Ovary (tissue), 7 donors: ENCODE measurements at regions not wholly inside any gene's neighbourhood (a gene's known extent, or its start where the extent isn't known, plus 50 kb on each side); places are given as distances from the start of the nearest gene placed in this dataset.

Experiments used
- DNase-seq, 5 donors: peaks; one replicate each; pipeline ENCODE4 v3.0.0-alpha.2; 2019 to 2020
- H3K27ac ChIP-seq, 2 donors: fragments of 200-600 bp; one replicate each; pipeline versions ENCODE4 v1.5.1 to v1.8.0; 2019 to 2022
- H3K27me3 ChIP-seq: fragments of 200-600 bp; one replicate; pipeline ENCODE4 v1.8.0; 2022
- H3K36me3 ChIP-seq: fragments of 200-600 bp; sonication (generic); one replicate; pipeline ENCODE4 v1.5.1; 2019
- H3K4me1 ChIP-seq: one replicate; pipeline ENCODE4 v1.8.1; 2013; ENCODE audit warnings: mild to moderate bottlenecking, moderate library complexity; ENCODE audit not compliant: insufficient read depth
- H3K4me3 ChIP-seq: fragments of 200-600 bp; sonication (generic); one replicate; pipeline ENCODE4 v1.5.1; 2017
- H3K9me3 ChIP-seq, 2 donors: fragments of 200-600 bp in 1 of 2; sonication (generic) in 1 of 2; one replicate each; pipeline versions ENCODE4 v1.5.1 to v1.8.1; 2013 to 2019; ENCODE audit warnings: mild to moderate bottlenecking in 1 of 2, moderate library complexity in 1 of 2
- CTCF ChIP-seq, 3 donors: fragments of 450-650 bp in 2 of 3; fragments of 200-600 bp in 1 of 3; IDR thresholded peaks; one replicate each; pipeline versions ENCODE4 v1.5.1 to v1.8.0; 2016 to 2022; ENCODE audit warnings: antibody characterized with exemption in 3 of 3, mild to moderate bottlenecking in 1 of 3
- EP300 ChIP-seq: sonication (generic); formaldehyde crosslinking; IDR thresholded peaks from one replicate; pipeline ENCODE4 v1.6.1; 2017; ENCODE audit warnings: antibody characterized with exemption
- POLR2A ChIP-seq: fragments of 450-650 bp; IDR thresholded peaks from one replicate; pipeline ENCODE4 v1.6.1; 2017; ENCODE audit warnings: antibody characterized with exemption, mild to moderate bottlenecking, moderate library complexity
- whole genome bisulfite sequencing, 3 donors: extraction: QIAGEN DNeasy Blood & Tissue Kit in 1 of 3; methylation state at CpG; one replicate each; pipeline versions ENCODE4 v1.1.5 to v1.1.7; 2013 to 2017; 5-methylcytosine and 5-hydroxymethylcytosine counted together
- intact Hi-C, 4 donors: fragments of 100-400 bp; cut with DNase I; formaldehyde crosslinking; loops; one replicate each; pipeline versions ENCODE4 v1.11.0 to v1.15.1; 2022 to 2023
- donor health status: DM: no; HTN: no; CAD: no; lungs with moderate emphysema.
- donor health status: DM: no; HTN: no; CAD: no.
- donor health status: Bipolar disorder and iron deficiency.
- donor health status: DM: no; HTN: no; CAD: no.
- donor health status: DM: yes; HTN: yes; CAD: no.

GRCh38 chr6:165186441-165187205 is 122.8 kb downstream of the C6orf118 start:
- H3K27me3 ChIP-seq: no peaks in the 10 kb centered on the region
- intact Hi-C loops: no loop called here
- H3K4me3 ChIP-seq: no peak overlapping the region
- no peak for TF ChIP-seq POLR2A
- no peak for TF ChIP-seq EP300
- TF ChIP-seq CTCF (IDR thresholded peaks at IDR 0.05): no peak
- no peaks in the 10 kb centered on the region for H3K4me1 ChIP-seq
- 67 to 78% (median 73%) methylated on average over 10 of the region's 10 CpGs for WGBS, 3 donors
- H3K27ac ChIP-seq: no peak overlapping the region
- no peaks in the 10 kb centered on the region for H3K9me3 ChIP-seq
- no peaks in the 10 kb centered on the region for H3K36me3 ChIP-seq
- no peak for DNase-seq

DNA sequence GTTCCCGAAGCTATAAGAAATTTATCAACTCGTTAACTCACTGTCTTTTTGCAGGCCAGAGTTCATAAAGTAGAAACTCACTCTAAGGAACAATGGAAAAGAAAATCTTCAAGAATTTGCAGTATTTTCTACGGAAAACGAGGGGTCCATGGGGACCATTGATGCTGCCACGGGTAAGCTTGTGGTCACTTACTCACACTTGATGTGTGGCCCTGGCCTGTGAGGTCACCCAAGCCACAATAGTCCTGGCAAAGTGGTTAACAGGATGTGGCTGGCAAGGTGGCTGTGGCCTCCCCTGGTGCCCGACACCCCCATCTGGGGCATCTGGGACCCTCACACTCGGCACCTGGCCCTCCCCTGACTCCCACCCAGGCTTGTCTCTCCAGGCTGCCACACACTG is 123.4 kb downstream of the C6orf118 start:
- Histone ChIP-seq H3K4me1 (no peaks in the 10 kb centered on the region), H3K9me3 (no peaks in the 10 kb centered on the region), H3K4me3 (no peak overlapping the region), H3K27me3 (no peaks in the 10 kb centered on the region), H3K36me3 (no peaks in the 10 kb centered on the region), H3K27ac (no peak overlapping the region)
- no peak for DNase-seq
- TF ChIP-seq POLR2A (no peak), CTCF (IDR thresholded peaks at IDR 0.05) (no peak), EP300 (no peak)
- intact Hi-C loops: no loop called here
- 75 to 84% (median 78%) methylated on average over 7 of the region's 7 CpGs for WGBS, 3 donors

DNA sequence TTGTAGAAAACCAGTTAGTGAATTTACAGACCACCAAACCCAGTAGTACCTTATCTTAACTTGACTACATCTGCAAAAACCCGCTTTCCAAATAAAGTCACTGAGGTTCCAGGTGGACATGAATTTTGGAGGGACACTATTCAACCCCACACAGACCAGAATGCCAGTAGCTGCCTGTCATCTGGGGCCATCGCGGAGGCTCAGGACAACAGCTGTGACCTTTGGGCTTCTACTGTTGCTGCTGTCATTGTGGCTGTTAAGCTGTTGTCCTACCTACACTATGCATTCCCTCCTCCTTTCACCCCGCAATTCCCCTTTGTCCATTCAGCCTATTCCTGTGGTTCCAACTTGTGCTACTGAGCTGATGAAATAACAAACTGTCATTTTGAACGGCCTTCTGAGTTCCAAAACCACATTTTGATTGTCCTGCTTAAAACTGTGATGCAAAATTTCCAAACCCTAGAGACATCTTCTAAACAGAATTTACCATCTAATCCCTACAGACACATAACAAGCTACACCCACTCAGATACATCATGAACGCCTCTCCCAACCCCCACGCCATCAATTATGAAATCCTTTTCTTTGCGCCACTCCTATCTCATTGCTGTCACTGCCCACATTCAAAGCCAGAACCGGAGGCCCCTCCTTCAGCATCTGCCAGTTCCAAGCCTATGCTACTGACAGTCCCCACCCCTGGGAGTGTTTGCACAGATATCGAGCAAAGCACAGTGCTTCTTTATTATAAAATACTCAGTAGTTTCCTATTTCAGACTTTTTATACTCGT is 125.0 kb downstream of the C6orf118 start:
- no peaks in the 10 kb centered on the region for H3K9me3 ChIP-seq
- no peak for DNase-seq
- 39 to 48% (median 41%) methylated on average over 11 of the region's 11 CpGs for WGBS, 3 donors
- H3K4me3 ChIP-seq: no peak overlapping the region
- H3K4me1 ChIP-seq: no peaks in the 10 kb centered on the region
- H3K27ac ChIP-seq: no peak overlapping the region
- H3K27me3 ChIP-seq: no peaks in the 10 kb centered on the region
- intact Hi-C loops: no loop called here
- H3K36me3 ChIP-seq: no peaks in the 10 kb centered on the region
- TF ChIP-seq EP300 (no peak), POLR2A (no peak), CTCF (IDR thresholded peaks at IDR 0.05) (no peak)

GRCh38 chr6:165183496-165184140 is 125.8 kb downstream of the C6orf118 start:
- 73 to 81% (median 80%) methylated on average over 5 of the region's 5 CpGs for WGBS, 3 donors

More at GRCh38 chr6:165183496-165184140, 125.8 kb downstream of the C6orf118 start:
- Histone ChIP-seq H3K27ac (no peak overlapping the region), H3K4me1 (no peaks in the 10 kb centered on the region), H3K27me3 (no peaks in the 10 kb centered on the region), H3K9me3 (no peaks in the 10 kb centered on the region), H3K36me3 (no peaks in the 10 kb centered on the region), H3K4me3 (no peak overlapping the region)
- no peak for DNase-seq
- intact Hi-C loops: loop anchor here in 1 of 4 donors (1.0 kb wide), 1 partner anchor 28 kb away; no protein-coding TSS in a partner anchor
- TF ChIP-seq EP300 (no peak), POLR2A (no peak), CTCF (IDR thresholded peaks at IDR 0.05) (no peak)
